ENCODE measurements at regions not wholly inside any gene's neighbourhood (a gene's known extent, or its start where the extent isn't known, plus 50 kb on each side); places are given as distances from the start of the nearest gene placed in this dataset.

- TF ChIP-seq, protein P1, sequence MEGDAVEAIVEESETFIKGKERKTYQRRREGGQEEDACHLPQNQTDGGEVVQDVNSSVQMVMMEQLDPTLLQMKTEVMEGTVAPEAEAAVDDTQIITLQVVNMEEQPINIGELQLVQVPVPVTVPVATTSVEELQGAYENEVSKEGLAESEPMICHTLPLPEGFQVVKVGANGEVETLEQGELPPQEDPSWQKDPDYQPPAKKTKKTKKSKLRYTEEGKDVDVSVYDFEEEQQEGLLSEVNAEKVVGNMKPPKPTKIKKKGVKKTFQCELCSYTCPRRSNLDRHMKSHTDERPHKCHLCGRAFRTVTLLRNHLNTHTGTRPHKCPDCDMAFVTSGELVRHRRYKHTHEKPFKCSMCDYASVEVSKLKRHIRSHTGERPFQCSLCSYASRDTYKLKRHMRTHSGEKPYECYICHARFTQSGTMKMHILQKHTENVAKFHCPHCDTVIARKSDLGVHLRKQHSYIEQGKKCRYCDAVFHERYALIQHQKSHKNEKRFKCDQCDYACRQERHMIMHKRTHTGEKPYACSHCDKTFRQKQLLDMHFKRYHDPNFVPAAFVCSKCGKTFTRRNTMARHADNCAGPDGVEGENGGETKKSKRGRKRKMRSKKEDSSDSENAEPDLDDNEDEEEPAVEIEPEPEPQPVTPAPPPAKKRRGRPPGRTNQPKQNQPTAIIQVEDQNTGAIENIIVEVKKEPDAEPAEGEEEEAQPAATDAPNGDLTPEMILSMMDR (IDR thresholded peaks at IDR 0.05): no peak
- TF ChIP-seq POLR2A (IDR thresholded peaks at IDR 0.05): no peak
Observed at GRCh38 chr11:80553565-80553964, 1112.7 kb upstream of the TENM4 start.

Measured in Peyer's patch (tissue), 4 donors.